SIG-M5 (cell line): ENCODE measurements at regions not wholly inside any gene's neighbourhood (a gene's known extent, or its start where the extent isn't known, plus 50 kb on each side); places are given as distances from the start of the nearest gene placed in this dataset.

Experiments used
- DNase-seq: peaks from one replicate; lab custom pipeline; 2025; lab: John Stamatoyannopoulos, UW

GRCh38 chr5:159422910-159423309 is 92.6 kb upstream of the IL12B start:
- DNase-seq, result no peak

GRCh38 chr5:159424123-159424522 is 93.8 kb upstream of the IL12B start:
- no peak for DNase-seq

DNA sequence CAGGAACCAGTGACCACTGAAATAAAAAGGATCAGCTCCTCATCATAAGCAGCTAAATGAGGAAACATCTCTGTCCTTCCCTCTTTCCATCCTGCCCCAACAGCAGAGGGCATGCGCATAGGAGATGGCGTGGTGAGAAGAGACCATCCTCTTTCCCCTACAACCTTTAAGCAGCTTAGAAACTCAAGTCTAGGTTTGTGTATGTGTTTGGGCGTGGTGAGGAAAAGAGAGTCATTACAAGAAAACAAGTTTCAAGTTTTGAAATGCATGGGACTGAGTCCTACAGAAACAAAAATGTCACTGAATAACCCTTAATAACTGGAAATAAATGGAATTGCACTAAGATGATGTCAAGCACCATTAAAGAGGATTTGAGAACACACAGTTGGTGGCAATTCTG is 96.4 kb upstream of the IL12B start:
- DNase-seq, result no peak

GRCh38 chr5:159427180-159428012 is 97.1 kb upstream of the IL12B start:
- no peak for DNase-seq

DNA sequence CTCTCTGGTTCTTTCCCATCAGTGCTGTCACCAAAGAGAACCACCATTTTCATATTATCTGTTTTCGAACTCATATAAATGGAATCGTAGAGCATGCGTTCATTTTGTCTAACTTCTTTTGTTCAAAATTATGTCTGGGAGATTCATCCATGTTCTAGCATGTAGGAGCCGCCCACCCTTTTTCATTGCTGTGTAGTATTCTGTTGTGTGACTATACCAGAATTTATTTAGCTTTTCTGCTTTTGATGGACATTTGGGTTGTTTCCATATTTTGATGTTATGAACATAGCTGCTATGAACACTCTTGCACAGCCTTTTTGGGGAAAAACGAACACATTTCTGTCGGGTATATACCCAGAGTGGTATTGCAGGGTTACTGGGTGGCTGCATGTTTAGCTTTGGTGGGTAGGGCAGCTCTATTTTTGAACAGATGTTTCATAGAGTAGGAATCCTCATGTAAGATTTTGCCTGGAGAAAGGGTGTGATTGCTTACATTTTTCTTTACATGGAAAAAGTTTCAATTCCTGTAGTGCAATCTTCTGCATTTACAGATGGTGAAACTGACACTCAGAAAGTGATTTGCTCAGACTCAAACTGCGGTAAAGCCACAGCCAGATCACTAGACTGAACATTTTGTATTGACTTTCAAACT is 100.2 kb upstream of the IL12B start:
- DNase-seq, result no peak

- DNase-seq, result no peak
These were observed 105.6 kb upstream of the IL12B start for GRCh38 chr5:159435855-159436254.

- DNase-seq, result no peak
These were observed 107.8 kb upstream of the IL12B start for GRCh38 chr5:159438092-159438491.

DNA sequence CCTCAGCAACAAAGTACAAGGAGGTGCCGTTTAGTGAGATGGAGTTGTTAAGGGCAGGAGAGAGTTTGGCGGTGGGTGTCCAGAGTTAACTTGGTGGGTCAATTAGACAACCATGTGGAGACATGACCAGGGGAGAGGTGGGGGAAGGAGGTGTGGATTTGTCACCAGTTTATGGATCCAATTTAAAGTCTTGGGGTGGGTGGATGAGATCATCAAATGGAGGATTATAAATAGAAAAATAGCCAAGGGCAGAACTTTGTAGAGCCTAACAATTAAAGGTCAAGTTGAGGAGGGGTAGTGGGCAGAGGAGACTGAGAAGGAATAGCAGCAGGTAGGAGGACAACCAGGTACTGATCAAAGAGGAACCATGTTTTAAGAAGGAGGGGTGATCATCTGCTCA is 108.7 kb upstream of the IL12B start:
- no peak for DNase-seq

- DNase-seq, result no peak
These were observed 109.9 kb upstream of the IL12B start for GRCh38 chr5:159440235-159440634.

- DNase-seq, result no peak
These were observed 110.7 kb upstream of the IL12B start for GRCh38 chr5:159440968-159441367.

- DNase-seq, result no peak
These were observed 111.2 kb upstream of the IL12B start for GRCh38 chr5:159441441-159441840.

DNA sequence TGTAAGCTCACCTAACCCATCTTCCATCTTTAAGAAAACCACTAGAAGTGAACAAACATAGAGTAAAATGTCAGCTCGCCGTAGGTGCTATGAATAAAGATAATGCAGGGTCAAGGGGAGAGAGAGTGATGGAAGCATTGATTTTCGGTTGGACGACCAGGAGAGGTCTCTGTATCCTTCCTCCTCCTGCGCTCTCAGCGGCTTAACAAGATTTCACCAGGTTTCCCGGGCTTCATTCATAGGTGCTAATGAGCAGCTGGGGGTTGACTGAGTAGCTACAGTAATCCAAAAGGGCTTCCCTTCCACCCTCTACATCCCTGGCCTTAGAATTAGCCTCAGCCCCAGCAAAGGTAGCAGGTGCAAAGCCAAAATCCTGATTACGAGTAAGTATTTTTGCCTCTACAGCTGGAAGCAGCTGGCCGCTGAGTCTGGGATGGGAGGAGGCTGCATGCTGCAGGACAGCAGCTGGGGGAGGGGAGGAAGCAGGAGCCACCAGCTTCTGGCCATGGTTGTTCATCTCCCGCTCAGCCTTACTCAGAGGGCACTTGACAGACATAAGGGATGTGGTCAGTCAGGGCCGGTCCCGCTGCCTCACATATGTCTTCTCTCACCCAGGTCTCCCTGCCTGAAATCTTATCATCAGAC is 112.0 kb upstream of the IL12B start:
- no peak for DNase-seq

GRCh38 chr5:159444441-159445082 is 114.3 kb upstream of the IL12B start:
- no peak for DNase-seq

DNA sequence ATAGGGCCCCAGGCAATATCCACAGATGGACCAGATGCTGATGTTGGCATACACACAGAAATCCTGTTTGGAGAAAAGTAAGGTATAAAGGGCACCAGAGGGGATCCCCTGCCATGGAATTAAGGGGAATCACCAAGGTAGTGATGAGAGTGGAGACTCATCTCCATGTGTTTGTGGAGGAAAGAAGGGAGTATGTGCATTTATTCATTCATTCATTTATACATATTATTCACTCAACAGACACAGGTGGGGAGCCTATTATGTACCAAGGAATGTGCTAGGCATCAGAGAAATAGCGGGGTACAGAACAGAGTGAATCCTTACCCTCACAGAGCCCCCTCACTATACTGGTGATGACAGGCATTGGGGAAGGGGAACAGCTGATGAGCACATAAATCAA is 116.8 kb upstream of the IL12B start:
- no peak for DNase-seq

- DNase-seq, result no peak
These were observed 118.6 kb upstream of the IL12B start for GRCh38 chr5:159448841-159449407.

DNA sequence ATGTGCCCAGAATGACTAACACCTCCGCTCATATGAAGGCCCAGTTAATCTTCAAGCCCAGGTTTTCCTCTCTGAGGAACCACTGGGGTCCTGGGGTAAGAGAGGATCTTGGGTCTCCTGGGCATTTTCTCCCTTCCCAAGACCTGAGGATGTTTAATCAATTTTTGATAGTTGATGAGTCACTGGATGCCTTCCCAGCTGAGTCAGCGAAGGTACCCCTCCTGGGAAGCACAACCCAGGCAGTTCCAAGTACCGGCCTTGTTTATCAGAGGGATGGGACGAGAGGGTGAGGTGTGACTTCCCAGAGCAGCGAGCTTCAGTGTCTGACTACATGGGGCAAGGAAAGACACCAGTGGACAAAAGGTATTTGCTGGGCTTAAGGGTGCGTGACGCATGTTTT is 119.6 kb upstream of the IL12B start:
- DNase-seq, result no peak

GRCh38 chr5:159450417-159450816 is 120.1 kb upstream of the IL12B start:
- no peak for DNase-seq

DNA sequence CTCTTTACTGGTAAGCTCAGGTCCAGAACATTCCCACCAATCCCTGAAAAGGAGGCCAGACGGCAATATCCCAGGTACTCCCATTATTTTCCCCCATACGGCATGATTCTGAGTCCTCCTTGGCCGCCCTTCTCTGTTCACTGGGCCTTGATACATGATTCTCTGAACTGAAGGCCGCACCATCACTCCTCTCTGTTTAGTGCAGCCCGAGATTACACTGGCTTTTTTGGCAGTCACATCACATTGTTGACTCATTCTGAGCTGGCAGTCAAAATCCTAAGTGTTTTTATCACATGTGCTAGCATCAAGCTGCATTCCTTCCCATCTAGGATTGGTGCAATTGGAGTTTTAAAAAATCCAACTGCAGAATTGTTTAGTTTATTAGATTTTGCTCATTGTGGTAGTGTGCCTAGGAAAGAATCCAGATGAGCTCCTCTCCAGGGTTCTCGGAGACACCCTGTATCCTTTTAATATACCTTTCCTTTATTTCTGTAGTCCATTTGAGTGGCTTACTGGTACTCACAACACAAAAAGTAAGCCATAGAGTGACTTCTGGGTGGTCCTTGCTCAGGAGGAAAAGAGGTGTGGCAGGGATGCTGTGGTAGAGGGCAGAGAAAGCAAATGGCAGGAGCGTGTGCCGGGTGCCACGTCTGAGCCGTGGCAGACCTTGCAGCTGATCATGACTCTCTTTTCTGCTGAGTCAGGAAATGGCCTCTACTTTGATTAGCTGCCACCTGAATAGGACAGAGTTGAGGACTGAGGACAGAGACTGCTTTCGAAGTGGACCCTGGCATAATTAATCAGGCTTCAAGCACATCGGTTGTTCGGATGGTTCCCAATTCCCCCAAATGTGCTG is 121.1 kb upstream of the IL12B start:
- no peak for DNase-seq

- DNase-seq, result no peak
These were observed 122.3 kb upstream of the IL12B start for GRCh38 chr5:159452480-159453167.

GRCh38 chr5:159453209-159453608 is 122.9 kb upstream of the IL12B start:
- no peak for DNase-seq

DNA sequence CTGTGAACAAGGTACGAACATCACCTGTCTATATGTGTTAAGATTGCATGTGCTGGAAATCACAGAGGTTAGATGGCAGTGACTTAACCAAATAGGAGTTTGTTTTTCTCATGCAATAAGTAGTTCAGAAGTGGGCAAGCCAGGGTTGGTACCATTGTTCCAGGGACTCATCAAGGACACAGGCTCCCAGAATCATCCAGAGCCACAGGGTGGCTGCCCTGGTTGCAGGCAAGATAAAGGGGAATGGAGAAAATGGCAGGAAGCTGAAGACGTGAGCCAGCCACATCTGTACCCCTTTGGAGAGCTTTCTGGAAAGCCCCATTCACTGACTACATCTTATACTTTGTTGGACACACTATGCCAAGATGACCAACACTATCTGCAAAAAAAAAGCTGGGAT is 126.0 kb upstream of the IL12B start:
- DNase-seq, result no peak
